Uterus (tissue), 2 donors: ENCODE measurements at regions not wholly inside any gene's neighbourhood (a gene's known extent, or its start where the extent isn't known, plus 50 kb on each side); places are given as distances from the start of the nearest gene placed in this dataset.

ENCODE experiments used
- POLR2A ChIP-seq, 2 donors: fragments of 450-650 bp; IDR thresholded peaks; one replicate each; pipeline ENCODE4 v1.6.1; 2016; ENCODE audit warnings: antibody characterized with exemption in 2 of 2, mild to moderate bottlenecking in 1 of 2, moderate library complexity in 1 of 2
- TF ChIP-seq, protein P1 (sequence below), 4 experiments: fragments of 200-600 bp in 2 of 4; fragments of 450-650 bp in 2 of 4; sonication (generic) in 2 of 4; IDR thresholded peaks; one replicate each; pipeline ENCODE4 v1.5.1; 2016 to 2019; ENCODE audit warnings: antibody characterized with exemption in 4 of 4, mild to moderate bottlenecking in 2 of 4, moderate library complexity in 1 of 4

DNA sequence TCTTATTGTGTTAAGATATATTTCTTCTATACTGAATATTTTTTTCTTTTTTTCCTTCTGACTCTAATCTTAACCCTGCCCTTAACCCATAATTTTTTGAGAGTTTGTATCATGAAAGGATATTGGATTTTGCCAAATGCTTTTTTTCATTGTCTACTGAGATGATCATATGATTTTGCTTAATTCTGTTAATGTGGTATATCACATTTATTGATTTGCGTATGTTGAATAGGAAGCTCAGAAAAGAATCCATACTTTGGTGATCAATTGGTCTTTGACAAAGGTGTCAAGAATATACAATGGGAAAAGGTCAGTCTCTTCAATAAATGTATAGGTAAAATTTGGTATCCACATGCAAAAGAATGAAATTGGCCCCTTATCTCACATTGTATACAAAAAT, 588.8 kb upstream of the ADGRB3 start:
- no peak for TF ChIP-seq POLR2A (IDR thresholded peaks at IDR 0.05)
- TF ChIP-seq, protein P1, sequence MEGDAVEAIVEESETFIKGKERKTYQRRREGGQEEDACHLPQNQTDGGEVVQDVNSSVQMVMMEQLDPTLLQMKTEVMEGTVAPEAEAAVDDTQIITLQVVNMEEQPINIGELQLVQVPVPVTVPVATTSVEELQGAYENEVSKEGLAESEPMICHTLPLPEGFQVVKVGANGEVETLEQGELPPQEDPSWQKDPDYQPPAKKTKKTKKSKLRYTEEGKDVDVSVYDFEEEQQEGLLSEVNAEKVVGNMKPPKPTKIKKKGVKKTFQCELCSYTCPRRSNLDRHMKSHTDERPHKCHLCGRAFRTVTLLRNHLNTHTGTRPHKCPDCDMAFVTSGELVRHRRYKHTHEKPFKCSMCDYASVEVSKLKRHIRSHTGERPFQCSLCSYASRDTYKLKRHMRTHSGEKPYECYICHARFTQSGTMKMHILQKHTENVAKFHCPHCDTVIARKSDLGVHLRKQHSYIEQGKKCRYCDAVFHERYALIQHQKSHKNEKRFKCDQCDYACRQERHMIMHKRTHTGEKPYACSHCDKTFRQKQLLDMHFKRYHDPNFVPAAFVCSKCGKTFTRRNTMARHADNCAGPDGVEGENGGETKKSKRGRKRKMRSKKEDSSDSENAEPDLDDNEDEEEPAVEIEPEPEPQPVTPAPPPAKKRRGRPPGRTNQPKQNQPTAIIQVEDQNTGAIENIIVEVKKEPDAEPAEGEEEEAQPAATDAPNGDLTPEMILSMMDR (IDR thresholded peaks at IDR 0.05): no peak
